ENCODE measurements at regions not wholly inside any gene's neighbourhood (a gene's known extent, or its start where the extent isn't known, plus 50 kb on each side); places are given as distances from the start of the nearest gene placed in this dataset.

GRCh38 chr9:100689635-100690034 is 111.8 kb downstream of the CAVIN4 start:
- no peak overlapping the region for H3K4me2 ChIP-seq (ENCODE audit: low read depth, low read length)
- H3K79me2 ChIP-seq (ENCODE audit: low read length): no peaks in the 10 kb centered on the region
- no peak overlapping the region for H2AFZ ChIP-seq (ENCODE audit: low read length)
- H3K9me3 ChIP-seq (replicated peaks; ENCODE audit: insufficient read depth, low read length): no peaks in the 10 kb centered on the region
- H3K27me3 ChIP-seq (replicated peaks; ENCODE audit: insufficient read depth, low read length): no peaks in the 10 kb centered on the region
- TF ChIP-seq EZH2phosphoT487 (IDR thresholded peaks at IDR 0.05; ENCODE audit: low read length) (no peak), EZH2 (optimal IDR thresholded peaks at IDR 0.05; ENCODE audit: low read depth, low read length) (no peak), CTCF (IDR thresholded peaks at IDR 0.05; ENCODE audit: low read length) (no peak)
- H3K36me3 ChIP-seq (replicated peaks; ENCODE audit: insufficient read depth, low read length): no peaks in the 10 kb centered on the region
- no peaks in the 10 kb centered on the region for H3F3A ChIP-seq (ENCODE audit: insufficient read depth, low read length)
- no peaks in the 10 kb centered on the region for H3K9me2 ChIP-seq (replicated peaks; ENCODE audit: insufficient read depth, low read length)
- no peak overlapping the region for H3K27ac ChIP-seq (ENCODE audit: low read length)
- no peaks in the 10 kb centered on the region for H3K4me1 ChIP-seq (ENCODE audit: low read length)
- DNase-seq: peak; percentile 56
- H3K4me3 ChIP-seq (ENCODE audit: low read length): no peak overlapping the region
- H4K20me1 ChIP-seq (ENCODE audit: insufficient read depth, low read length): no peaks in the 10 kb centered on the region
- H3K9ac ChIP-seq (ENCODE audit: low read length): no peak overlapping the region

GRCh38 chr9:100690438-100690837 is 112.6 kb downstream of the CAVIN4 start:
- H3K79me2 ChIP-seq (ENCODE audit: low read length): no peaks in the 10 kb centered on the region
- no peaks in the 10 kb centered on the region for H3K9me3 ChIP-seq (replicated peaks; ENCODE audit: insufficient read depth, low read length)
- no peak overlapping the region for H3K4me2 ChIP-seq (ENCODE audit: low read depth, low read length)
- no peak overlapping the region for H3K9ac ChIP-seq (ENCODE audit: low read length)
- H3K9me2 ChIP-seq (replicated peaks; ENCODE audit: insufficient read depth, low read length): no peaks in the 10 kb centered on the region
- H3F3A ChIP-seq (ENCODE audit: insufficient read depth, low read length): no peaks in the 10 kb centered on the region
- no peak overlapping the region for H3K27ac ChIP-seq (ENCODE audit: low read length)
- H2AFZ ChIP-seq (ENCODE audit: low read length): no peak overlapping the region
- no peak overlapping the region for H3K4me3 ChIP-seq (ENCODE audit: low read length)
- no peaks in the 10 kb centered on the region for H4K20me1 ChIP-seq (ENCODE audit: insufficient read depth, low read length)
- no peaks in the 10 kb centered on the region for H3K27me3 ChIP-seq (replicated peaks; ENCODE audit: insufficient read depth, low read length)
- DNase-seq: peak; percentile 48
- peak; percentile 32 for TF ChIP-seq CTCF (IDR thresholded peaks at IDR 0.05; ENCODE audit: low read length)
- no peak for TF ChIP-seq EZH2phosphoT487 (IDR thresholded peaks at IDR 0.05; ENCODE audit: low read length)
- no peaks in the 10 kb centered on the region for H3K36me3 ChIP-seq (replicated peaks; ENCODE audit: insufficient read depth, low read length)
- no peaks in the 10 kb centered on the region for H3K4me1 ChIP-seq (ENCODE audit: low read length)

GRCh38 chr9:100697339-100697738 is 119.5 kb downstream of the CAVIN4 start:
- Histone ChIP-seq H2AFZ (ENCODE audit: low read length) (no peak overlapping the region), H3K9ac (ENCODE audit: low read length) (no peak overlapping the region), H3K4me2 (ENCODE audit: low read depth, low read length) (no peak overlapping the region), H3K36me3 (replicated peaks; ENCODE audit: insufficient read depth, low read length) (no peaks in the 10 kb centered on the region), H3K27ac (ENCODE audit: low read length) (no peak overlapping the region), H3K4me3 (ENCODE audit: low read length) (no peak overlapping the region), H3K79me2 (ENCODE audit: low read length) (no peaks in the 10 kb centered on the region), H3F3A (ENCODE audit: insufficient read depth, low read length) (no peaks in the 10 kb centered on the region), H3K9me2 (replicated peaks; ENCODE audit: insufficient read depth, low read length) (no peaks in the 10 kb centered on the region), H4K20me1 (ENCODE audit: insufficient read depth, low read length) (no peaks in the 10 kb centered on the region), H3K27me3 (replicated peaks; ENCODE audit: insufficient read depth, low read length) (no peaks in the 10 kb centered on the region), H3K4me1 (ENCODE audit: low read length) (no peaks in the 10 kb centered on the region), H3K9me3 (replicated peaks; ENCODE audit: insufficient read depth, low read length) (no peaks in the 10 kb centered on the region)
- DNase-seq: no peak
- no peak for TF ChIP-seq EZH2 (optimal IDR thresholded peaks at IDR 0.05; ENCODE audit: low read depth, low read length)
- no peak for TF ChIP-seq EZH2phosphoT487 (IDR thresholded peaks at IDR 0.05; ENCODE audit: low read length)
- TF ChIP-seq CTCF (IDR thresholded peaks at IDR 0.05; ENCODE audit: low read length): no peak
